MM.1S (cell line): ENCODE measurements at regions not wholly inside any gene's neighbourhood (a gene's known extent, or its start where the extent isn't known, plus 50 kb on each side); places are given as distances from the start of the nearest gene placed in this dataset.

Source experiments
- DNase-seq: peaks from one replicate; pipeline ENCODE4 v3.0.0-alpha.2; 2015
- H2AFZ ChIP-seq: fragments of 300-600 bp; sonication (generic); 2 replicates; pipeline ENCODE4 v1.6.0; 2016; ENCODE audit warnings: antibody characterized with exemption, low read length
- H3F3A ChIP-seq: fragments of 300-600 bp; sonication (generic); 2 replicates; pipeline ENCODE4 v1.6.1; 2016; ENCODE audit warnings: mild to moderate bottlenecking, antibody characterized with exemption, low read length, moderate library complexity, mixed read lengths; ENCODE audit not compliant: insufficient read depth
- H3K27ac ChIP-seq: fragments of 300-600 bp; sonication (generic); 2 replicates; pipeline ENCODE4 v1.5.1; 2016; ENCODE audit warnings: mild to moderate bottlenecking, low read length
- H3K27me3 ChIP-seq: fragments of 300-600 bp; sonication (generic); replicated peaks from 2 replicates; pipeline ENCODE4 v1.6.0; 2016; ENCODE audit warnings: low read length; ENCODE audit not compliant: insufficient read depth
- H3K36me3 ChIP-seq: fragments of 300-600 bp; sonication (generic); replicated peaks from 2 replicates; pipeline ENCODE4 v1.6.1; 2016; ENCODE audit warnings: mild to moderate bottlenecking, low read length, mixed read lengths; ENCODE audit not compliant: insufficient read depth
- H3K4me1 ChIP-seq: fragments of 300-600 bp; sonication (generic); 2 replicates; pipeline ENCODE4 v1.6.1; 2016; ENCODE audit warnings: low read length, mixed read lengths
- H3K4me2 ChIP-seq: fragments of 300-600 bp; sonication (generic); 2 replicates; pipeline ENCODE4 v1.6.0; 2016; ENCODE audit warnings: low read depth, low read length
- H3K4me3 ChIP-seq: fragments of 300-600 bp; sonication (generic); 2 replicates; pipeline ENCODE4 v1.5.1; 2016; ENCODE audit warnings: low read length, mixed read lengths
- H3K79me2 ChIP-seq: fragments of 300-600 bp; sonication (generic); 2 replicates; pipeline ENCODE4 v1.6.1; 2016; ENCODE audit warnings: mixed run types, low read length, mixed read lengths
- H3K9ac ChIP-seq: fragments of 300-600 bp; sonication (generic); 2 replicates; pipeline ENCODE4 v1.6.1; 2016; ENCODE audit warnings: low read length, mixed read lengths
- H3K9me2 ChIP-seq: fragments of 300-600 bp; sonication (generic); replicated peaks from 2 replicates; pipeline ENCODE4 v1.6.1; 2016; ENCODE audit warnings: mild to moderate bottlenecking, low read length, mixed read lengths; ENCODE audit not compliant: insufficient read depth
- H3K9me3 ChIP-seq: fragments of 300-600 bp; sonication (generic); replicated peaks from 2 replicates; pipeline ENCODE4 v1.6.1; 2016; ENCODE audit warnings: mild to moderate bottlenecking, low read length, mixed read lengths; ENCODE audit not compliant: insufficient read depth
- H4K20me1 ChIP-seq: fragments of 300-600 bp; sonication (generic); 2 replicates; pipeline ENCODE4 v1.6.1; 2016; ENCODE audit warnings: mild to moderate bottlenecking, low read length, moderate library complexity, mixed read lengths; ENCODE audit not compliant: insufficient read depth
- EZH2 ChIP-seq: fragments of 300-600 bp; sonication (generic); optimal IDR thresholded peaks from 2 replicates; pipeline ENCODE3; 2017; ENCODE audit warnings: low read depth, mild to moderate bottlenecking, antibody characterized with exemption, low read length, mixed read lengths
- EZH2phosphoT487 ChIP-seq: fragments of 300-600 bp; sonication (generic); IDR thresholded peaks from 2 replicates; pipeline ENCODE4 v1.6.1; 2018; ENCODE audit warnings: antibody characterized with exemption, low read length
- TF ChIP-seq, protein P1 (sequence below): fragments of 300-600 bp; sonication (generic); IDR thresholded peaks from 2 replicates; pipeline ENCODE4 v1.5.1; 2016; ENCODE audit warnings: antibody characterized with exemption, low read length, mixed read lengths

GRCh38 chr1:190808035-190808434, 330.4 kb upstream of the BRINP3 start:
- Histone ChIP-seq H3F3A (no peaks in the 10 kb centered on the region), H2AFZ (no peak overlapping the region), H3K4me3 (no peak overlapping the region), H3K4me1 (no peaks in the 10 kb centered on the region), H4K20me1 (no peaks in the 10 kb centered on the region), H3K4me2 (no peak overlapping the region), H3K9ac (no peak overlapping the region), H3K36me3 (no peaks in the 10 kb centered on the region), H3K9me2 (no peaks in the 10 kb centered on the region), H3K9me3 (no peaks in the 10 kb centered on the region), H3K27me3 (no peaks in the 10 kb centered on the region), H3K27ac (no peak overlapping the region), H3K79me2 (no peaks in the 10 kb centered on the region)
- TF ChIP-seq, protein P1, sequence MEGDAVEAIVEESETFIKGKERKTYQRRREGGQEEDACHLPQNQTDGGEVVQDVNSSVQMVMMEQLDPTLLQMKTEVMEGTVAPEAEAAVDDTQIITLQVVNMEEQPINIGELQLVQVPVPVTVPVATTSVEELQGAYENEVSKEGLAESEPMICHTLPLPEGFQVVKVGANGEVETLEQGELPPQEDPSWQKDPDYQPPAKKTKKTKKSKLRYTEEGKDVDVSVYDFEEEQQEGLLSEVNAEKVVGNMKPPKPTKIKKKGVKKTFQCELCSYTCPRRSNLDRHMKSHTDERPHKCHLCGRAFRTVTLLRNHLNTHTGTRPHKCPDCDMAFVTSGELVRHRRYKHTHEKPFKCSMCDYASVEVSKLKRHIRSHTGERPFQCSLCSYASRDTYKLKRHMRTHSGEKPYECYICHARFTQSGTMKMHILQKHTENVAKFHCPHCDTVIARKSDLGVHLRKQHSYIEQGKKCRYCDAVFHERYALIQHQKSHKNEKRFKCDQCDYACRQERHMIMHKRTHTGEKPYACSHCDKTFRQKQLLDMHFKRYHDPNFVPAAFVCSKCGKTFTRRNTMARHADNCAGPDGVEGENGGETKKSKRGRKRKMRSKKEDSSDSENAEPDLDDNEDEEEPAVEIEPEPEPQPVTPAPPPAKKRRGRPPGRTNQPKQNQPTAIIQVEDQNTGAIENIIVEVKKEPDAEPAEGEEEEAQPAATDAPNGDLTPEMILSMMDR, result no peak
- TF ChIP-seq EZH2phosphoT487 (no peak), EZH2 (no peak)
- no peak for DNase-seq

GRCh38 chr1:190809312-190809711, 331.6 kb upstream of the BRINP3 start:
- Histone ChIP-seq H4K20me1 (no peaks in the 10 kb centered on the region), H3F3A (no peaks in the 10 kb centered on the region), H3K79me2 (no peaks in the 10 kb centered on the region), H3K4me2 (no peak overlapping the region), H3K9me2 (no peaks in the 10 kb centered on the region), H3K4me1 (no peaks in the 10 kb centered on the region), H2AFZ (no peak overlapping the region), H3K27me3 (no peaks in the 10 kb centered on the region), H3K9me3 (no peaks in the 10 kb centered on the region), H3K4me3 (no peak overlapping the region), H3K27ac (no peak overlapping the region), H3K9ac (no peak overlapping the region), H3K36me3 (no peaks in the 10 kb centered on the region)
- TF ChIP-seq EZH2, result no peak
- no peak for TF ChIP-seq EZH2phosphoT487
- TF ChIP-seq, protein P1, result no peak
- no peak for DNase-seq

GRCh38 chr1:190812996-190813395, 335.3 kb upstream of the BRINP3 start:
- H3K36me3 ChIP-seq, result no peaks in the 10 kb centered on the region
- no peak overlapping the region for H3K4me2 ChIP-seq
- H3K27ac ChIP-seq, result no peak overlapping the region
- TF ChIP-seq EZH2 (no peak), EZH2phosphoT487 (no peak)
- TF ChIP-seq, protein P1, result no peak
- H3K9me2 ChIP-seq, result no peaks in the 10 kb centered on the region
- H3K4me3 ChIP-seq, result no peak overlapping the region
- no peak for DNase-seq
- H2AFZ ChIP-seq, result no peak overlapping the region
- no peaks in the 10 kb centered on the region for H3K27me3 ChIP-seq
- no peaks in the 10 kb centered on the region for H3F3A ChIP-seq
- H3K9me3 ChIP-seq, result no peaks in the 10 kb centered on the region
- H3K9ac ChIP-seq, result no peak overlapping the region
- H4K20me1 ChIP-seq, result no peaks in the 10 kb centered on the region
- no peaks in the 10 kb centered on the region for H3K4me1 ChIP-seq
- H3K79me2 ChIP-seq, result no peaks in the 10 kb centered on the region

GRCh38 chr1:190832511-190832910, 354.8 kb upstream of the BRINP3 start:
- no peak for DNase-seq
- no peaks in the 10 kb centered on the region for H3K36me3 ChIP-seq
- TF ChIP-seq, protein P1, result no peak
- TF ChIP-seq EZH2 (no peak), EZH2phosphoT487 (no peak)

More at GRCh38 chr1:190832511-190832910, 354.8 kb upstream of the BRINP3 start:
- Histone ChIP-seq H3F3A (no peaks in the 10 kb centered on the region), H3K79me2 (no peaks in the 10 kb centered on the region), H2AFZ (no peak overlapping the region), H4K20me1 (no peaks in the 10 kb centered on the region), H3K9me3 (no peaks in the 10 kb centered on the region), H3K4me3 (no peak overlapping the region), H3K9me2 (no peaks in the 10 kb centered on the region), H3K9ac (no peak overlapping the region), H3K4me1 (no peaks in the 10 kb centered on the region), H3K27me3 (no peaks in the 10 kb centered on the region), H3K4me2 (no peak overlapping the region), H3K27ac (no peak overlapping the region)
